ENCODE measurements at regions not wholly inside any gene's neighbourhood (a gene's known extent, or its start where the extent isn't known, plus 50 kb on each side); places are given as distances from the start of the nearest gene placed in this dataset.

- Histone ChIP-seq H3K4me1 (ENCODE audit: control insufficient read depth, extremely low read depth, insufficient read depth, low read length) (no peaks in the 10 kb centered on the region), H3K27me3 (ENCODE audit: control insufficient read depth, extremely low read depth, insufficient read depth, low read length) (no peaks in the 10 kb centered on the region), H3K9me1 (ENCODE audit: control insufficient read depth, extremely low read depth, insufficient read depth, low read length) (no peaks in the 10 kb centered on the region), H3K9ac (ENCODE audit: control insufficient read depth, extremely low read depth, insufficient read depth, low read length) (no peak overlapping the region), H3K4me3 (ENCODE audit: control insufficient read depth in 2 of 3, extremely low read depth in 1 of 3, insufficient read depth in 2 of 3, low read depth in 1 of 3, low read length in 3 of 3) (no peak overlapping the region), H4K20me1 (ENCODE audit: control insufficient read depth, extremely low read depth, insufficient read depth, low read length) (no peaks in the 10 kb centered on the region), H3K9me3 (ENCODE audit: control insufficient read depth, low read depth, low read length) (no peaks in the 10 kb centered on the region), H3K36me3 (ENCODE audit: control insufficient read depth in 2 of 2, extremely low read depth in 1 of 2, insufficient read depth in 2 of 2, low read length in 2 of 2) (no peaks in the 10 kb centered on the region), H3K27ac (ENCODE audit: control insufficient read depth, insufficient read depth, low read length) (no peak overlapping the region), H3K79me2 (ENCODE audit: control insufficient read depth, insufficient read depth, low read length) (no peaks in the 10 kb centered on the region), H2AFZ (ENCODE audit: control insufficient read depth, low read length) (no peak overlapping the region), H3K4me2 (ENCODE audit: control insufficient read depth, extremely low read depth, insufficient read depth, low read depth, low read length) (no peak overlapping the region)
- no peak for DNase-seq (ENCODE audit: low read depth, low spot score)
- no peak for TF ChIP-seq CTCF (optimal IDR thresholded peaks at IDR 0.05 in 1 of 3, IDR thresholded peaks at IDR 0.05 in 1 of 3, conservative IDR thresholded peaks at IDR 0.05 in 1 of 3; ENCODE audit: extremely low read depth in 1 of 3, insufficient read depth in 2 of 3, low read length in 3 of 3)
- TF ChIP-seq EZH2 (IDR thresholded peaks at IDR 0.05; ENCODE audit: low read length), result no peak
- FAIRE-seq, result no peak
- dilution Hi-C loops (cut with MboI; ENCODE audit: extremely low pct_ligation_motif_present, low sequenced_read_pairs), result no loop called here
Measured at GRCh38 chr3:103218146-103218545, 783.3 kb downstream of the ZPLD1 start.

GRCh38 chr3:103218793-103219192 lies 784.0 kb downstream of the ZPLD1 start:
- Histone ChIP-seq H3K4me1 (ENCODE audit: control insufficient read depth, extremely low read depth, insufficient read depth, low read length) (no peaks in the 10 kb centered on the region), H3K79me2 (ENCODE audit: control insufficient read depth, insufficient read depth, low read length) (no peaks in the 10 kb centered on the region), H3K9ac (ENCODE audit: control insufficient read depth, extremely low read depth, insufficient read depth, low read length) (no peak overlapping the region), H3K36me3 (ENCODE audit: control insufficient read depth in 2 of 2, extremely low read depth in 1 of 2, insufficient read depth in 2 of 2, low read length in 2 of 2) (no peaks in the 10 kb centered on the region), H4K20me1 (ENCODE audit: control insufficient read depth, extremely low read depth, insufficient read depth, low read length) (no peaks in the 10 kb centered on the region), H3K4me2 (ENCODE audit: control insufficient read depth, extremely low read depth, insufficient read depth, low read depth, low read length) (no peak overlapping the region), H3K9me3 (ENCODE audit: control insufficient read depth, low read depth, low read length) (no peaks in the 10 kb centered on the region), H2AFZ (ENCODE audit: control insufficient read depth, low read length) (no peak overlapping the region), H3K27me3 (ENCODE audit: control insufficient read depth, extremely low read depth, insufficient read depth, low read length) (no peaks in the 10 kb centered on the region), H3K27ac (ENCODE audit: control insufficient read depth, insufficient read depth, low read length) (no peak overlapping the region), H3K9me1 (ENCODE audit: control insufficient read depth, extremely low read depth, insufficient read depth, low read length) (no peaks in the 10 kb centered on the region), H3K4me3 (ENCODE audit: control insufficient read depth in 2 of 3, extremely low read depth in 1 of 3, insufficient read depth in 2 of 3, low read depth in 1 of 3, low read length in 3 of 3) (no peak overlapping the region)
- FAIRE-seq, result no peak
- TF ChIP-seq CTCF (optimal IDR thresholded peaks at IDR 0.05 in 1 of 3, IDR thresholded peaks at IDR 0.05 in 1 of 3, conservative IDR thresholded peaks at IDR 0.05 in 1 of 3; ENCODE audit: extremely low read depth in 1 of 3, insufficient read depth in 2 of 3, low read length in 3 of 3) (no peak), EZH2 (IDR thresholded peaks at IDR 0.05; ENCODE audit: low read length) (no peak)
- DNase-seq (ENCODE audit: low read depth, low spot score), result no peak
- dilution Hi-C loops (cut with MboI; ENCODE audit: extremely low pct_ligation_motif_present, low sequenced_read_pairs), result no loop called here
